GM13976 (cell line): ENCODE measurements at regions not wholly inside any gene's neighbourhood (a gene's known extent, or its start where the extent isn't known, plus 50 kb on each side); places are given as distances from the start of the nearest gene placed in this dataset.

Experiments used
- DNase-seq: peaks from one replicate; pipeline ENCODE4 v3.0.0; 2012; ENCODE audit warnings: low spot score
- in situ Hi-C: fragments of 300-500 bp; cut with MboI; formaldehyde crosslinking; loops from one replicate; pipeline ENCODE4 v1.12.0; 2022; ENCODE audit warnings: low sequenced_read_pairs, mixed read lengths, inconsistent platforms; ENCODE audit not compliant: unreplicated experiment
- TF ChIP-seq, protein P1 (sequence below): IDR thresholded peaks from 2 replicates; pipeline ENCODE4 v1.5.1; 2012; ENCODE audit warnings: borderline replicate concordance, mild to moderate bottlenecking; ENCODE audit not compliant: insufficient read depth; ENCODE audit errors: extremely low read depth, missing control alignments, control extremely low read depth

DNA sequence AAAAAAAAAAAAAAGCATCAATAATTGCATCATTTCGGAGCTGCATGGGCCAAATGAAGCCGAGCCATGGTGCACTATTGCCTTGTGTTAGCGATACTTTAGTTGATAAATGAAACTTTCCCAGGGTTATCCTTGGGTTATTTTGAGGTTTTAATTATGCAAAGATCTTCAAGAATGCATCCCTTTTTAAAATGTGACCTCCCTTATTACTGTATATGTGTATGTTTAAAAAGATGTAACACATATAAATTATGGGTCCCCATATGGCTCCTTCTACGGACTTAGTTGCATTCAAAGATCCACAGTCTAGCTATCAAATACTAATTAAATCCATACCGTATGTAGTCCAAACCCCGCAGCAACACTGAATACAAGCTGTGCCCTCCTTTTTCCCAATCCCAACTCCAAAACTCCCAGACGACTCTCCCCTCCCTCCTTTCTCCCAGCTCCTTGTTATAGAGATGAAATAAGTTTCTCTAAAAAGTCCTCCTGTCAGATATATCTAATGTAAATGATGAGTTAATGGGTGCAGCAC, 129.3 kb upstream of the MAP1LC3B2 start:
- no peak for DNase-seq
- TF ChIP-seq, protein P1, sequence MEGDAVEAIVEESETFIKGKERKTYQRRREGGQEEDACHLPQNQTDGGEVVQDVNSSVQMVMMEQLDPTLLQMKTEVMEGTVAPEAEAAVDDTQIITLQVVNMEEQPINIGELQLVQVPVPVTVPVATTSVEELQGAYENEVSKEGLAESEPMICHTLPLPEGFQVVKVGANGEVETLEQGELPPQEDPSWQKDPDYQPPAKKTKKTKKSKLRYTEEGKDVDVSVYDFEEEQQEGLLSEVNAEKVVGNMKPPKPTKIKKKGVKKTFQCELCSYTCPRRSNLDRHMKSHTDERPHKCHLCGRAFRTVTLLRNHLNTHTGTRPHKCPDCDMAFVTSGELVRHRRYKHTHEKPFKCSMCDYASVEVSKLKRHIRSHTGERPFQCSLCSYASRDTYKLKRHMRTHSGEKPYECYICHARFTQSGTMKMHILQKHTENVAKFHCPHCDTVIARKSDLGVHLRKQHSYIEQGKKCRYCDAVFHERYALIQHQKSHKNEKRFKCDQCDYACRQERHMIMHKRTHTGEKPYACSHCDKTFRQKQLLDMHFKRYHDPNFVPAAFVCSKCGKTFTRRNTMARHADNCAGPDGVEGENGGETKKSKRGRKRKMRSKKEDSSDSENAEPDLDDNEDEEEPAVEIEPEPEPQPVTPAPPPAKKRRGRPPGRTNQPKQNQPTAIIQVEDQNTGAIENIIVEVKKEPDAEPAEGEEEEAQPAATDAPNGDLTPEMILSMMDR, result no peak
- in situ Hi-C loops, result no loop called here

DNA sequence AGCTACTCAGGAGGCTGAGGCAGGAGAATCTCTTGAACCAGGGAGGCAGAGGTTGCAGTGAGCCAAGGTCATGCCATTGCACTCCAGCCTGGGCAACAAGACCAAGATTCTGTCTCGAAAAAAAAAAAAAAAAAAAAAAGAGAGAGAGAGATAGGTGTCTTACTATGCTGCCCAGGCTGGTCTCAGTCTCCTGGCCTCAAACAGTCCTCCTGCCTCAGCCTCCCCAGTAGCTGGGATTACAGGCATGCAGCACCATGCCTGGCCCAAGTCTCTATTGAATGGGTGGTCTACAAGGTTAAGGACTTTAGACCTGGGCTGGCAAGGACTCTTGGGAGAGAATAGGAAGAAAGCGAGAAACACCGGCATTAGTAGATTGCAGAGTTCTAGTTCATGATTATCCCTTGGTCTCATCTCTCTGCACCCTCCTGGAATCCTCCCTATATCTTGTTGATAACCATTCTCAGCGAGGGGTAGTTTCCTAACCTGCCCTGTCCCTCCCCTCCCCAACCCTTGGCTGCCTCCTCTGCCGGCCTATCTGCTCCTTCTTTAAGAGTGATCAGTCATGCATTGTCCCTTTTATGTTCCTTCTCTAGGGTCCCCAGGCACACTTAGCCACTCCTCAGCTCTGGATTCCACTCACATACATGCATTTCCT, 128.1 kb upstream of the MAP1LC3B2 start:
- TF ChIP-seq, protein P1, result no peak
- in situ Hi-C loops, result no loop called here

DNA sequence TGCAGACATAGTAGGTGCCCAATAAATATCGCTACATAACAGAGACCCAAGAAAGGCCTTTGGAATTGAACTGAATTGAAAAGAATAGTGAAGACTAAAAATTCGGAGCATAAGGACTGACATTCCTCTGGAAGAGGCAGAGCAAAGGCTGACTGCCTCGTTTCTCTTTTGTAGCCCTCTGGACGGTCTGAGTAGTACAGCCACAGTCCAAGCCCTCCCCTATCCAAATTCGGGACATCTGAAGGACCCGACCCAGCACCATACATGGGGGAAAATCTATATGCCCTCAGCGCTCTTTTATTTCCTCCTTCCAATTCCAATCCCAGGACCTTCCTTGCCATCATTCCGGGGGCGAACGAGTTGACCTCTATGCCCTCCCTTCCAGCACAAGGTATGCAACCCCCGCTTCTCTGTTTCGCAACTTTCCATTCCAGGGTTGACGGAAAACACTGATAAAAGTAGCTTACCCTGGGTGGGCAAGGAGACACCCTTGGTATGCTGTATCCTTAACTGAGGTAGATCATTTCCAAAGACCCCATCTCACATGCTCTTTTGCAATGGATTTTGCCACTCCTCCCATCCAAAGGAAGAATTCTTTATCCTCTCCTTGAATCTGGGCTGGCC, 127.4 kb upstream of the MAP1LC3B2 start:
- DNase-seq, result no peak
- in situ Hi-C loops, result no loop called here
- TF ChIP-seq, protein P1, result no peak

More for the DNA sequence above, 128.1 kb upstream of the MAP1LC3B2 start:
- DNase-seq, result no peak

DNA sequence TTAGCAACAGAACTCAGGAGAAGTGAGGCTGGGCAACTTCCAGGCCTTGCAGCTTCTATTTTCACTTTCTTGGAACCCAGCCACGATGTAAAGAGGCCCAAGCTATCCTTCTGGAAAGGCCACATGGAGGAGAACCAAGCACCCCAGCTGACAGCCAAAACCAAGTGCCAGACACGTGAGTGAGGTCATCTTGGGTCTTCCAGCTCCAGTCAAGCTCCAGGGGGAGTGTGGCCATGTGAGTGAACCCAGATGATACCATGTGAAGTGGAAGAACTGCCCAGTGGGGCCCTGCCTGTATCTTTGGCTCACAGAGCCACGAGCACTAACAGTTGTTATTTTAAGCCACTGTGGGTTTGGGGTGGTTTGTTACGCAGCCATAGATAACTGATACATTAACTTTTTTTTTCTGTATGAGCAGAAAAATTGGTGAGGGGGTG, 126.8 kb upstream of the MAP1LC3B2 start:
- TF ChIP-seq, protein P1, result no peak
- DNase-seq, result no peak
- in situ Hi-C loops, result no loop called here

DNA sequence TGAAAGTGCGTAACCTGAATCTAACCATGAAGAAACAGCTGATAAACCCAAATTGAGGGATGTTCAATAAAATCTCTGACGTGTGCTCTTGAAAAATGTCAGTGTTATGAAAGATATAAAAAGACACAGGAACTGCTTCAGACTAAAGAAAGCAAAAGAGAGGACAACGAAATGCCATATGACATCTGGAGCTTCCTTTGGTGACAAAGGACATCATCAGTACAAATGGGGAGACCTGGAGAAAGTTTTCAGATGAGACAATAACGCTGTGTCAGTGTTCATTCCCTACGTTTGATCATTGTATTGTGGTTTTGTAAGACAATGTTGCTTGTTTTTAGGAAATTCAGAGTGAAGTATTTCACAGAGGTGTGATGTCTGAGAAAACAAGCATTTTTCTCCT, 125.9 kb upstream of the MAP1LC3B2 start:
- TF ChIP-seq, protein P1, result no peak
- in situ Hi-C loops, result no loop called here
- no peak for DNase-seq

DNA sequence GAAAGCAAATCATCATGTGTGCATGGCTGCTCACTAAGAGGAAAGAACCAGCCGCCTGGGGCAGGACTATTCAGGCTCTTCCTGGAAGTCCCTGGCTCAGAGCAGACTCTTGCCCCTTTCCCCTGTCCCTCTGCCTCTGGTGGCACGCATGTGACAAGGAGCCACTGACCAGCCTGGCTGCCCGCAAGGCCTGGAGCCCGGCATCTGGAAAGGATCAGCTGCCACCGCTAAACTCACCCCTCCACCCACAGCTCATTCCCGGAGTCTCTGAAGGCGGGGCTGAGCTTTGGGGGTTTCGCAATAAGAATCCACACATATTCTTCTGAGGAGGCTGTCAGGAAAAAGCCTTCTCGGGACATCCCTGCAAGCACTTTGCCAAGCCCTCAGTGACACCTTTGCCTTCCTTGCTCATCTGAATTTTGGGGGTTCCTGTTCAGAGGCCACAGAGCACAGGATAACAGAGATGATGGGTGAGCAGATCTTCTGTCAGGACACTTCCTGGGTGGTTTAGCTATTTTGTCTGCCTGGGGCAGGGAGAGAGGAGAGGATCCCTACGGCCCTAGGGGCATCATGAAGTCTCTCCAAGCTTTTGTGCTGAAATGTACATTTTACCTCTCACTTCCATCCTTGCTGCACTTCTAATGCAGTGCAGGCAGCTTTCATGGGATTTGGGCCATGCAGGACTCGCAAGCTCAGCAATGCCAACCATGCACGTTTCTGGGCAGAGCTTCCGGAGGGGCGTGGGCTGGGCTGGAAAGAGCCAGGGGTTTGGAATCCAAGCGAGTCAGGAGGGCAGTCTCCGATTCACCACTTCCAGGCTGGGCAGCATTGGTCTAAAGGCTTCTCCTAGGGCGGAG, 124.8 kb upstream of the MAP1LC3B2 start:
- TF ChIP-seq, protein P1, result no peak
- DNase-seq, result no peak
- in situ Hi-C loops, result no loop called here
